ENCODE measurements at regions not wholly inside any gene's neighbourhood (a gene's known extent, or its start where the extent isn't known, plus 50 kb on each side); places are given as distances from the start of the nearest gene placed in this dataset.

GRCh38 chr6:168725802-168726201, 284.8 kb downstream of the SMOC2 start:
- TF ChIP-seq POLR2A (IDR thresholded peaks at IDR 0.05; ENCODE audit: low read depth, low read length): no peak
- TF ChIP-seq POLR2AphosphoS5 (IDR thresholded peaks at IDR 0.05; ENCODE audit: low read depth, low read length): no peak

Measured in GM12892 (cell line).